GM03348 (cell line): ENCODE measurements at regions not wholly inside any gene's neighbourhood (a gene's known extent, or its start where the extent isn't known, plus 50 kb on each side); places are given as distances from the start of the nearest gene placed in this dataset.
A peak's percentile ranks its signal among the peaks of the same experiment; 100 is the strongest.
"Not testable (repeated sequence)": the region's sequence is repeated elsewhere in the genome, so short reads cannot be mapped to it uniquely, and the experiment has no call there.

ENCODE experiments used
- DNase-seq: peaks from one replicate; pipeline ENCODE4 v3.0.0; 2012; ENCODE audit warnings: low spot score

- DNase-seq = no peak
These were observed 96.5 kb upstream of the HS6ST1 start for GRCh38 chr2:128414946-128415778.

- DNase-seq = no peak
These were observed 97.1 kb upstream of the HS6ST1 start for GRCh38 chr2:128415779-128416061.

GRCh38 chr2:128416109-128416785 lies 97.6 kb upstream of the HS6ST1 start:
- no peak for DNase-seq

GRCh38 chr2:128416806-128417205 lies 98.1 kb upstream of the HS6ST1 start:
- DNase-seq = no peak

GRCh38 chr2:128417264-128417663 lies 98.6 kb upstream of the HS6ST1 start:
- DNase-seq = not testable (repeated sequence)

GRCh38 chr2:128420131-128420530 lies 101.5 kb upstream of the HS6ST1 start:
- DNase-seq = no peak

GRCh38 chr2:128420776-128421175 lies 102.1 kb upstream of the HS6ST1 start:
- DNase-seq = no peak

- no peak for DNase-seq
These were observed 102.6 kb upstream of the HS6ST1 start for GRCh38 chr2:128421286-128421685.

GRCh38 chr2:128421861-128422311 lies 103.2 kb upstream of the HS6ST1 start:
- no peak for DNase-seq

GRCh38 chr2:128422571-128422970 lies 103.9 kb upstream of the HS6ST1 start:
- peak; percentile 91 for DNase-seq

- no peak for DNase-seq
These were observed 105.1 kb upstream of the HS6ST1 start for GRCh38 chr2:128423788-128424165.

- DNase-seq = no peak
These were observed 105.9 kb upstream of the HS6ST1 start for GRCh38 chr2:128424406-128425171.

GRCh38 chr2:128425216-128425615 lies 106.5 kb upstream of the HS6ST1 start:
- no peak for DNase-seq

- DNase-seq = no peak
These were observed 107.3 kb upstream of the HS6ST1 start for GRCh38 chr2:128425731-128426620.

GRCh38 chr2:128427413-128427755 lies 108.7 kb upstream of the HS6ST1 start:
- no peak for DNase-seq

- no peak for DNase-seq
These were observed 109.7 kb upstream of the HS6ST1 start for GRCh38 chr2:128428415-128428814.

GRCh38 chr2:128432423-128432822 lies 113.8 kb upstream of the HS6ST1 start:
- DNase-seq = no peak

GRCh38 chr2:128433911-128434550 lies 115.4 kb upstream of the HS6ST1 start:
- DNase-seq = no peak

- DNase-seq = no peak
These were observed 117.2 kb upstream of the HS6ST1 start for GRCh38 chr2:128435576-128436478.

- no peak for DNase-seq
These were observed 118.0 kb upstream of the HS6ST1 start for GRCh38 chr2:128436479-128437203.
